ENCODE measurements at regions not wholly inside any gene's neighbourhood (a gene's known extent, or its start where the extent isn't known, plus 50 kb on each side); places are given as distances from the start of the nearest gene placed in this dataset.

- H3K4me2 ChIP-seq (ENCODE audit: low read length) = no peak overlapping the region
- no peaks in the 10 kb centered on the region for H3K27me3 ChIP-seq (ENCODE audit: insufficient read depth, low read length)
- no peak for TF ChIP-seq EZH2 (IDR thresholded peaks at IDR 0.05; ENCODE audit: borderline replicate concordance, low read length)
- TF ChIP-seq CTCF (IDR thresholded peaks at IDR 0.05; ENCODE audit: low read length) = no peak
- H2AFZ ChIP-seq (ENCODE audit: low read length) = no peak overlapping the region
- H3K9me2 ChIP-seq (ENCODE audit: low read depth, low read length) = no peaks in the 10 kb centered on the region
- H4K20me1 ChIP-seq (ENCODE audit: insufficient read depth, low read length) = no peaks in the 10 kb centered on the region
- no peak overlapping the region for H3K9ac ChIP-seq (ENCODE audit: low read length)
- H3F3A ChIP-seq (ENCODE audit: insufficient read depth, low read length) = no peaks in the 10 kb centered on the region; the same call in 1 of the 2 replicates
- H3K4me1 ChIP-seq (ENCODE audit: insufficient read depth, low read length, severe bottlenecking) = no peaks in the 10 kb centered on the region
- H3K27ac ChIP-seq (ENCODE audit: low read depth, low read length, poor library complexity, severe bottlenecking) = no peak overlapping the region
- H3K4me3 ChIP-seq (ENCODE audit: low read depth, low read length, poor library complexity, severe bottlenecking) = no peak overlapping the region
- H3K36me3 ChIP-seq (ENCODE audit: insufficient read depth, low read length) = no peaks in the 10 kb centered on the region
- H3K79me2 ChIP-seq (ENCODE audit: insufficient read depth, low read length) = no peaks in the 10 kb centered on the region
- H3K9me3 ChIP-seq (ENCODE audit: low read length) = no peaks in the 10 kb centered on the region
Measured at GRCh38 chr6:22457996-22458395, 111.4 kb upstream of the HDGFL1 start.

- Histone ChIP-seq H3K9ac (ENCODE audit: low read length) (no peak overlapping the region), H3K4me3 (ENCODE audit: low read depth, low read length, poor library complexity, severe bottlenecking) (no peak overlapping the region), H3K36me3 (ENCODE audit: insufficient read depth, low read length) (no peaks in the 10 kb centered on the region), H4K20me1 (ENCODE audit: insufficient read depth, low read length) (no peaks in the 10 kb centered on the region), H3K27ac (ENCODE audit: low read depth, low read length, poor library complexity, severe bottlenecking) (no peak overlapping the region), H3K9me3 (ENCODE audit: low read length) (0 out of 2 replicates have a peak, but pooled peaks cover 3% of the 10 kb centered on the region), H3K27me3 (ENCODE audit: insufficient read depth, low read length) (no peaks in the 10 kb centered on the region), H3K9me2 (ENCODE audit: low read depth, low read length) (no peaks in the 10 kb centered on the region), H3K79me2 (ENCODE audit: insufficient read depth, low read length) (no peaks in the 10 kb centered on the region), H3K4me1 (ENCODE audit: insufficient read depth, low read length, severe bottlenecking) (peaks cover 13% of the 10 kb centered on the region), H3K4me2 (ENCODE audit: low read length) (no peak overlapping the region), H3F3A (ENCODE audit: insufficient read depth, low read length) (no peaks in the 10 kb centered on the region), H2AFZ (ENCODE audit: low read length) (no peak overlapping the region)
- TF ChIP-seq CTCF (IDR thresholded peaks at IDR 0.05; ENCODE audit: low read length) (no peak), EZH2 (IDR thresholded peaks at IDR 0.05; ENCODE audit: borderline replicate concordance, low read length) (no peak)
Measured at GRCh38 chr6:22466665-22467245, 102.6 kb upstream of the HDGFL1 start.

GRCh38 chr6:22467645-22468044, 101.7 kb upstream of the HDGFL1 start:
- no peak overlapping the region for H3K27ac ChIP-seq (ENCODE audit: low read depth, low read length, poor library complexity, severe bottlenecking)
- H3K36me3 ChIP-seq (ENCODE audit: insufficient read depth, low read length) = no peaks in the 10 kb centered on the region
- H3K9me3 ChIP-seq (ENCODE audit: low read length) = 0 out of 2 replicates have a peak, but pooled peaks cover 3% of the 10 kb centered on the region
- peaks cover 15% of the 10 kb centered on the region for H3K4me1 ChIP-seq (ENCODE audit: insufficient read depth, low read length, severe bottlenecking)
- no peaks in the 10 kb centered on the region for H3K27me3 ChIP-seq (ENCODE audit: insufficient read depth, low read length)
- H2AFZ ChIP-seq (ENCODE audit: low read length) = no peak overlapping the region
- no peaks in the 10 kb centered on the region for H4K20me1 ChIP-seq (ENCODE audit: insufficient read depth, low read length)
- TF ChIP-seq EZH2 (IDR thresholded peaks at IDR 0.05; ENCODE audit: borderline replicate concordance, low read length) = no peak
- no peak for TF ChIP-seq CTCF (IDR thresholded peaks at IDR 0.05; ENCODE audit: low read length)
- no peaks in the 10 kb centered on the region for H3F3A ChIP-seq (ENCODE audit: insufficient read depth, low read length)
- no peak overlapping the region for H3K4me2 ChIP-seq (ENCODE audit: low read length)
- no peak overlapping the region for H3K4me3 ChIP-seq (ENCODE audit: low read depth, low read length, poor library complexity, severe bottlenecking)
- no peak overlapping the region for H3K9ac ChIP-seq (ENCODE audit: low read length)
- no peaks in the 10 kb centered on the region for H3K79me2 ChIP-seq (ENCODE audit: insufficient read depth, low read length)
- H3K9me2 ChIP-seq (ENCODE audit: low read depth, low read length) = no peaks in the 10 kb centered on the region
